ENCODE measurements at regions not wholly inside any gene's neighbourhood (a gene's known extent, or its start where the extent isn't known, plus 50 kb on each side); places are given as distances from the start of the nearest gene placed in this dataset.

DNA sequence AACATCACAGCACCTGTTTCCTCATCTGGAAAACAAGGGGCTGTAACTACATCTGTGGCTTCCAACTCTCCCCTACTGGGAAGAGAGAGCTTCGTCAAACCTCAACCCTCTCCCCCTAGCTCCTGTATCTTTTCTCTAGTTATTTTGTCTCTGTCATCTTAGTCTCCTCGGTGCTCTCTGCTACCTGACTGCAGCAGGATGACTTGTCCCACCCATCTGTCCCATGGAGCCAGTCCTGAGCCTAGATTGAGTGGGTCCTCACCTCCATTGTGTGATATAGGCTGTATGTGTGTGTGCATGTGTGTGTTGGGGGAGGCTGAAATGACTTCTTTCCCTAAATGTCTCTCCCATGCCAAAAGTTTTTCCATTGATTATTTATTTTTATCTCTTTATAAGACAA, 177.3 kb downstream of the EMP1 start:
- DNase-seq (ENCODE audit: low spot score): no peak
- TF ChIP-seq, protein P1, sequence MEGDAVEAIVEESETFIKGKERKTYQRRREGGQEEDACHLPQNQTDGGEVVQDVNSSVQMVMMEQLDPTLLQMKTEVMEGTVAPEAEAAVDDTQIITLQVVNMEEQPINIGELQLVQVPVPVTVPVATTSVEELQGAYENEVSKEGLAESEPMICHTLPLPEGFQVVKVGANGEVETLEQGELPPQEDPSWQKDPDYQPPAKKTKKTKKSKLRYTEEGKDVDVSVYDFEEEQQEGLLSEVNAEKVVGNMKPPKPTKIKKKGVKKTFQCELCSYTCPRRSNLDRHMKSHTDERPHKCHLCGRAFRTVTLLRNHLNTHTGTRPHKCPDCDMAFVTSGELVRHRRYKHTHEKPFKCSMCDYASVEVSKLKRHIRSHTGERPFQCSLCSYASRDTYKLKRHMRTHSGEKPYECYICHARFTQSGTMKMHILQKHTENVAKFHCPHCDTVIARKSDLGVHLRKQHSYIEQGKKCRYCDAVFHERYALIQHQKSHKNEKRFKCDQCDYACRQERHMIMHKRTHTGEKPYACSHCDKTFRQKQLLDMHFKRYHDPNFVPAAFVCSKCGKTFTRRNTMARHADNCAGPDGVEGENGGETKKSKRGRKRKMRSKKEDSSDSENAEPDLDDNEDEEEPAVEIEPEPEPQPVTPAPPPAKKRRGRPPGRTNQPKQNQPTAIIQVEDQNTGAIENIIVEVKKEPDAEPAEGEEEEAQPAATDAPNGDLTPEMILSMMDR (IDR thresholded peaks at IDR 0.05; ENCODE audit: extremely low read depth, missing control alignments): no peak

DNA sequence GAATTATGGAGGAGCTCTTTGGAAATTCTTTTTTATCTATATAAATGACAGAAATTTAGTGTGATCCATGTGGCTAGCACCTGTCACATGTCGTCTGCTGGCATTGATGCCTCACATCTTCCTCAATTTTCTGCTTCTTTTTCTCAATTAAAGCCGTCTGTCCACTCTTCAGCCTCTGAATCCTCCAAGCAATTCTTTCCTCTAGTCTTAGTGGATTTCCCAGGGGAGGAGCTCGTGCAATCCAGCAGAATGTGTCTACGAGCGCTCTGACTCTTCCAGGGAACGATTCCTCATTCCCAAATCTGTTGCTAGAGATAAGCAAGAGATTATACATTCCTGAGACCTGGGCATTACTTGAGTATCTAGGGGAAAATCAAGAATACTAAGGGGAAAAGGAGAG, 176.6 kb downstream of the EMP1 start:
- TF ChIP-seq, protein P1 (IDR thresholded peaks at IDR 0.05; ENCODE audit: extremely low read depth, missing control alignments): no peak

DNA sequence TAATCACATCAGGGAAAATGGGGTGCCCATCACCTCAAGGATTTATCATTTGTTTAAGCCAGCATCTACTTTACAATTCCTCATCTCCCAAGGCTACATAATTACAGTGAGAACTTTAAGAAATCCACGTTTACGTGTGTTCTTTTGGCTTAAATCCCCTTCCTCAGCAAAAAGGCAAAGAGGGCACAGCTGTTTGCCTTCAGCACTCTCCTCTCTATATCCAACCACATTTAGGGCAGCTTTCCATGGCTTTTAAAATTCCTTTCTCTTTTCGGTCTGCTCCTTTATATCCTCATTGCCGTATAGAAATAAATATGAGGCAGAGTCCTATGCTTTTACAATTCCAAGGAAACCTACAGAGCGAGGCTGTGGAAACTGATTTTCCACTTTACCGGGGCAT, 175.9 kb downstream of the EMP1 start:
- DNase-seq (ENCODE audit: low spot score): no peak
- TF ChIP-seq, protein P1 (IDR thresholded peaks at IDR 0.05; ENCODE audit: extremely low read depth, missing control alignments): no peak

More for the DNA sequence above, 176.6 kb downstream of the EMP1 start:
- DNase-seq (ENCODE audit: low spot score): no peak

DNA sequence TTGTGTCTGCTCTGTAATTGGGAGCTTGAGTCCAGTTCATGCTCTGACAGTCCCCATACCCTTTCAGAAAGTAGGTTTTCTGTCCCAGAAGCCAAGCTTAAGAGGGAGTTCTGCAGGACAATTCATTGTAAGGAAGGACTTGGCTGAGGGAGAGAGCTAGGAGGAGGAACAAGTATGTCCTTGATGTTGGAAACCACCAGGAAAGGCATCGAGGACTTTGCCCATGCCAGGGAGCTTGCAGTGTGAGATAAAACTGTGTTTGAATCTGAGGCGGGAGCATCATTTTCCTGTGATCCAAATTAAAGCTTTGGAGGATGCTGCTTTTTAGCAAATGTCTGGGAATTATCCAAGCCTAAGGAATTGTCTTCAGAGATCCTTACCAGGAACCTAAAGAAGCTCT, 175.3 kb downstream of the EMP1 start:
- TF ChIP-seq, protein P1 (IDR thresholded peaks at IDR 0.05; ENCODE audit: extremely low read depth, missing control alignments): no peak
- no peak for DNase-seq (ENCODE audit: low spot score)

DNA sequence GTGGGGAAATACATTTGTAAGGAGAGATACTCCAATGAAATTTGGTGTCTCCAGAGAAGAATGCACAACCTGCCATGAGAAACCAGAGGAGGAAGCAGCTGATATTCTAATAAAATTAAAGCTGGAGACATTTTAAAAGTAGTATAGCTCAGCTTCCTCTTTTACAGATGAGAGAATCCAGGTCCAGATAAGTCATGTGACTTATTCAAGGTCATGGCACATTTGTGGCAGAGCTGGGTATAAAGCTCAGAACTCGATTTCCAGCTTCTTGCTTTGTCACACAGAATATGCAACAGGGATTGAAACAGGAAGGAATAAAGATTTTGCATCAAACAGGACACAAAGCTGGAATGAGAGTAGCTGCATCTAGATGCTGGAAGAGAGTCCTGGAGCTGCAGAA, 174.8 kb downstream of the EMP1 start:
- TF ChIP-seq, protein P1 (IDR thresholded peaks at IDR 0.05; ENCODE audit: extremely low read depth, missing control alignments): no peak

DNA sequence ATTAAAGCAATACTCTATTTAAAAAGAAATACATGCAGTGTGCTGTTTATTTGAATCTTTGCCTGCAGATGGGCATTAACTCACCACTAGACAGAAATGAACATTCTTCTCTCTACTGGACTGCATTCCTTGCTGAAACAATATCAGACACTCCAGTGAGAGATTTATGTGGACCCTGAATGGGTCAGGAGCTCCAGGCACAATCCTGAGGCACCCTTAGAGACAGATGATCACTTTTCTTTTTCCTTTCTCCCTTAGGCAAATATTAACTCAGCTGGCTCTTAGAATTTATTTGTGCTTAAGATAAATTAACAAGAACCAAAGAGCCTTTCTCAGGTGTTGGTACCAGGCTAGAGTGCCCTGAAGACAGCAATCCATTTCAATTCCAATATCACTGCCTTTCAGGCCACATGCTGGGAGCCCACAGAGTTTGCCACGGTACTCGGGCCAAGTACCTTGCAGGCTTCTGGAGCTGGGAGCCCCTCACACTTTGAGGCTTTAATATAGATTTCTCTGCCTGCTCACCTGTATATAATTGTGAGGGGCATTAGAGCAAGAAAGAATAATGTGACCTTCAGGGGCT, 173.0 kb downstream of the EMP1 start:
- no peak for DNase-seq (ENCODE audit: low spot score)
- TF ChIP-seq, protein P1 (IDR thresholded peaks at IDR 0.05; ENCODE audit: extremely low read depth, missing control alignments): no peak

More for the DNA sequence above, 174.8 kb downstream of the EMP1 start:
- DNase-seq (ENCODE audit: low spot score): no peak

DNA sequence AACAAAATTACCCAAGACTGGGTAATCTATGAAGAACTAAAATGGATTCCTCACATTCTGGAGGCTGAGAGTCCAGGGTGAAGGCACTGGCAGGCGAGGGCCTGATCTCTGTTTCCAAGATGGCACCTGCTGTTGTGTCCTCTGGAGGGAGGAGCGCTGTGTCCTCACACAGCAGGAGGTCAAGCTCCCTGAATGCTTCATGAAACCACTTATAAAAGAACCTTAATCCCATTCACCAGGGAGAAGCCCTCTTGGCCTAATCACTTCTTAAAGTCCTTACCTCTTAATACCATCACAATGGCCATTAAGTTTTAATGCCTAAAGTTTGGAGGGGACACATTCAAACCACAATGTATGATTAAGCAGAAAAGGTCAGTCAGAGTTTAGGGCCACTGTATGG, 172.4 kb downstream of the EMP1 start:
- TF ChIP-seq, protein P1 (IDR thresholded peaks at IDR 0.05; ENCODE audit: extremely low read depth, missing control alignments): no peak
- DNase-seq (ENCODE audit: low spot score): no peak
